Stimulated activated CD8-positive, alpha-beta memory T cell treated with anti-CD3 and anti-CD28 coated beads, Interleukin-12 subunit alpha, Interleukin-12 subunit beta, amount 100 ng/mL, for 4 hours (primary cell): ENCODE measurements at regions not wholly inside any gene's neighbourhood (a gene's known extent, or its start where the extent isn't known, plus 50 kb on each side); places are given as distances from the start of the nearest gene placed in this dataset.
"Not testable (repeated sequence)": the region's sequence is repeated elsewhere in the genome, so short reads cannot be mapped to it uniquely, and the experiment has no call there.

ENCODE experiments used
- DNase-seq: peaks from one replicate; pipeline ENCODE4 v3.0.0-alpha.2; 2020; ENCODE audit warnings: low read depth

DNA sequence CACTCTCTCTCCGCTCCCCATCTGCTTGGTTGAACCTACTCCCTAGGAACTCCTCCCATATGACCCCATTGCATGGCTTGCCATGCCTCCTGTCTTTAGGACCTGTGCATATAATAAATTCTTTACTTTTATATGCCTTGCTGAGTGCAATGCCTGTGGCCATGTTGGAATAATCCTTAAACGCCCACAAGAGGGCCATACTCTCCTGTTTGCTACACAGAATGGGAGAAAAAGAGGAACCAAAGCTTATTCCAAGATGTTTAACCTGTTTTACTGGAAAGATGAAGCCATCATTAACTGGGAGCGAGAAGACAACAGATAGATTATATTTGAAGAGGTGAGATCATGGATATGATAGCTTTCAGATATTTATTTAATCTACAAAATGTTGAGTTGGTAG, 1097.8 kb downstream of the NAALADL2 start:
- DNase-seq = no peak

DNA sequence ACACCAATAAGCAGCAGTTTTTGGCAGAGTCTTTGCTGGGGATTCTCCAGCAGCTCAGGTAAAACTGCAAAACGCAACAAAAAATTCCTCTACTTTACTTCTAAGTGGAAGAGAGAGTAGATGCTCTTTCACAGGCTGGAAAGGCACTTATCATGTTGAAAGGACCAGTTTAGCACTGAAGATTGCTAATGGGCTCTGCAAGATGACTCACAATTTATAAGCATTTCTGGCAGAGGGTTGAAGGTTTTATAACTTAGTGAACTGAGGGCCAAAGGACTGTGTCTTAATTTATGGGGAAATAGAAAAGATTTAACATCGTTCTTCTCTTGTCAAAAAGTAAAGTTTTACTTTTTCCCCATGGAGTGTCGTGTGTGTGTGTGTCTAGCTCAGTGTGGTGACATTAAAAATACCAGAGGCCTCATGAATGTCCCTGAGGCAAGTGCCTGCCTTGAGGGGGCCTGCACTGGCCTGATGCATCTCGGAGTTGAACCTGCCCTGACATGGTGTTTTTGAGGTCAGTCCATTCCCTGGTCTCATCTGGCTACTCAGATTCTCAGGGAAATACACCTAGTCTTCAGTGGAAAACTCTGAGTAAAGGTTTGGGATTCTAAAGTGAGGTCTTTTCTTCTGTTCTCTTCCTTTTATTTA, 1092.0 kb downstream of the NAALADL2 start:
- DNase-seq = no peak

DNA sequence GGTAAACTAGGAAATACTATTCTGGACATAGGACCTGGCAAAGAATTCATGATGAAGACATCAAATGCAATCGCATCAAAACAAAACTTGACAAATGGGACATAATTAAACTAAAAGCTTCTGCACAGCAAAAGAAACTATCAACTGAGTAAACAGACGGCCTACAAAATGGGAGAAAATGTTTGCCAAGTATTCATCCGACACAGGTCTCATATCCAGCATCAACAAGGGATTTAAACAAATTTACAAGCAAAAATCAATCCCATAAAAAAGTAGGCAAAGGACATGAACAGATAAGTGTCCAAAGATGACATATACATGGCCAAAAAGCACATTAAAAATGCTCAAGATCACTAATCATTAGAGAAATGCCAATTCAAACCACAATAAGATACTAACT, 1088.9 kb downstream of the NAALADL2 start:
- no peak for DNase-seq

DNA sequence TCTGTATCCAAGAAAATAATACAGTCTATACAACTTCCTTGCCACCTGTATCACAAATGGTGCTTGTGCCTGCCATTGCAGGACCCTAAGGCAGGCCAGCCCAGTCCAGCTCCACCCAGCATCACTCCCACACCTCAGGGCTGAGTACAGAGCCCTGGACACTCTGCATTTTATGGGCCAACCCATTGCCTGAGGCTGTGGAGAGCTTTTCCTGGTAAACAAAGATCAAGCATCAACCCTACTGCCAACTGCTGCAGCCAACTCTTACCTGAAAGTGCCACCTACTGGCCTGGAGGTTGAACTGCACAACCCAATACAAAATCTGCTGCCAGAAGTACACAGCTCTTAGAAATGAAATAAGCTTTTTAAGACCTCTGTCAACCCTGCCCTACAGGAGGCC, 1082.2 kb downstream of the NAALADL2 start:
- DNase-seq = no peak

DNA sequence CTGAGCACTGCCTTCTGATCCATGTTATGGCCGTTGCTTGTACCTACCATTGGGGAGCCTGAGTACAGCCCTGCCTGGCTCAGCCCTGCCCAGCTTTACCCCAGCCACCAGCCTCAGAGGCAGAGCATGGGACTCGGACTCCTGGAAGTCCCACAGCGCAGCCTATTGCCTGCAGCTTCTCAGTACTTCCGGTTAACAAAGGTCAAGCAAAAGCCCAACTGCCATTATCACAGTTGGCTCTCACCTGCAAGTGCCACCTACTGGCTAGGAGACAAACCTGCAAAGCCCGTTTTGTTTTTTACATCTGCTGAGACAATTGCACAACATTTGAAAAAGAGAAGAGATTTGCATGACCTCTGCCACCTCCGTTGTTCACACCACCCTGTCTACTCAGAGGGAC, 1081.7 kb downstream of the NAALADL2 start:
- DNase-seq = no peak

DNA sequence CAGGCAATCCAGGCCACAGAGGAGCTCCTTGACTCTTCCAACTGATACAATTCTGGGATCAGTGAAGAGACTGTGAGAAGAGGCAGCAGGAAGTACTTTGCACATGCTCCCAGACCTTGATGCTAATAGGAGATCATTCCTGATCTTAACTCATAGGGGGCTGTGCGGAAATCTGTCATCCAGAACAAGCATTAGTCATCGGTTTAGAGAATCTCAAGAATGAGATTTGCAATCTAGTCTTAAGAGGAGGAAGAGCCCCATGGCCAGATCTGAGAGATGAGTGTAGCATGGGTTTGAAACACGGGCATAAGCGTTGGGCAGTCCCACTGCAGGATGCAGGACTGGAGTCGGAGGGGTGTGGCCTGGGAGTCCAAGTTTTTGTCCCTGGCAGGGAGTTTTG, 1081.1 kb downstream of the NAALADL2 start:
- DNase-seq = no peak

DNA sequence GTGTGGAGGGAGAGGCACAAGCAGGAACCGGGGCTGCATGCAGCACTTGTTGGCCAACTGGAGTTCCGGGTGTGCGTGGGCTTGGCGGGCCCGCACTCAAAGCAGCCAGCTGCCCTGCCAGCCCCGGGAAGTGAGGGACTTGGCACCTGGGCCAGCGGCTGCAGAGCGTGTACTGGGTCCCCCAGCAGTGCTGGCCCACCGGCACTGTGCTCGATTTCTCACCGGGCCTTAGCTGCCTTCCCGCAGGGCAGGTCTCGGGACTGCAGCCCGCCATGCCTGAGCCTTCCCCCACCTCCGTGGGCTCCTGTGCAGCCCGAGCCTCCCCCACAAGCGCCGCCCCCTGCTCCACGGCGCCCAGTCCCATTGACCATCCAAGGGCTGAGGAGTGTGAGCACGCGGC, 1078.2 kb downstream of the NAALADL2 start:
- DNase-seq = not testable (repeated sequence)

DNA sequence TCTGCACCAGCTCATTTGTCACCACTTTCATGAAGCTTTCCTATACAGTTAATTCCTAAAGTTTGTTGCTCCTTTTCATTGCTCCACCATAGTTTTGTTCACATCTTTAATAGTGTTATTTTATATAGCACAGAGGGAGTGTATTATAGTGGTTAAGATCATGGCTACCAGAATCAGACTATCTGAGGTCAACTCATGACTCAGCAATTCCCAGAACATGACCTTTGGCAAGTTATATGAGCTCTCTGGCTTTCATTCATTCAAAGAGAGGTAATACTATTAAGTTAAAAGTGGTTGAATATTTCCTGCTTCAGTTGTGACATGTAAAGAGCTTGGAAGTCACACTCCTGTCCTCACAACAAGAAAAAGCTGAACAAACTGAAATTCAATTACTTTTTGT, 1073.5 kb downstream of the NAALADL2 start:
- no peak for DNase-seq

DNA sequence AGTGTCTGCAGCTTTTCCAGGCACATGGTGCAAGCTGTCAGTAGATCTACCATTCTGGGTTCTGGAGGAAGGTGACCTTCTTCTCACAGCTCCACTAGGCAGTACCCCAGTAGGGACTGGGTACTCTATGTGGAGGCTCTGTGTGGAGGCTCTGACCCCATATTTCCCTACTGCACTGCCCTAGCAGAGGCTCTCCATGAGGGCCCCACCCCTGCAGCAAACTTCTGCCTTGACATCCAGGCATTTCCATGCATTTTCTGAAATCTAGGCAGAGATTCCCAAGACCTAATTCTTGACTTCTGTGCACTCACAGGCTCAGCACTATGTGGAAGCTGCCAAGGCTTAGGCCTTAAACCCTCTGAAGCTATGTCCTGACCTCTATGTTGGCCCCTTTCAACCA, 1060.0 kb downstream of the NAALADL2 start:
- DNase-seq = no peak

DNA sequence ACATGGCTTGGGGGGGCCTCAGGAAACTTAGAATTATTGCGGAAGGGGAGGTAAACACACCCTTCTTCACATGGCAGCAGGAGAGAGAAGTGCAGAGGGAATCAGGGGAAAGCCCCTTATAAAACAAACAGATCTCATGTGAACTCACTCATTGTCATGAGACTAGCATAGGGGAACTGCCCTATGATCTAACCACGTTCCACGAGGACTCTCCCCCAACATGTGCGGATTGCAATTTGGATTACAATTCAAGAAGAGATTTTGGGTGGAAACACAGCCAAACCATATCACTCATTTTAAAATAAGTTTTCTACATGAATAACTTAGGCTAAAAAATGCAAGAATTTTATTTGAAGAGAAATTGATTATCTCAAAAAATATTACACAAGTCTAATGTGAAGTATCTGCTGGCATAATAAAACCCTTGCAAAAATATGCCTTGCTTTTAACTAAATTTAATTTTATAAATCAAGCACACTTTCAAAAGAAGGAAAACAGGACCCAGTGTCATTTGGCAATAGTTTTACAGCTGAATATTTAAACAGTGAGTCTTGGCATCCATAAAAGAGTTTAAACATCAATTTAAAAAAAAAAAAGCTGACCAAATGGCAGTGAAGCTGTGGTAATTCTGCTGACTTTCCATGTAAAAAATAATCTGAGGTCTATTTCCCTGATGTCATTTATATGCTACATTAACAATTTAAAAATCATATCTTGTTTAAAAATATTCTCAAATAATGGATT, 1057.2 kb downstream of the NAALADL2 start:
- no peak for DNase-seq

DNA sequence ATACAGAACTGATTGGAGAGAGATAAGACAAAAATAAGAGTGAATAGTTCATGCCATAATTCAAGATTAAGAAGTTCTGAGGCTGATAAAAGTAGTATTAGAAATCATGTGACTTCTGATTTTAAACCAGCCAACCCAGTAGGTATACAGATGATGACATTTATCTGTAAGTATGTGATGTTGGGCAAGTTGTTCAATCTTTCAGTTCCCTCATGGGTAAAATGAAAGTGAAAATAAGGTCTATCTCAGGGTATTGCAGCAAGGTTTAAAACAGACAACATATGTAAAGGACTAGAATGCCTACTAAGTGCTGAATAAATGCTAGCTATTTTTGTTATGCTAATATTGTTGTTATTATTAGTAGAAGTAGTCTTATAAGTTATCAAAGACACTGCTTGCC, 1055.7 kb downstream of the NAALADL2 start:
- no peak for DNase-seq

DNA sequence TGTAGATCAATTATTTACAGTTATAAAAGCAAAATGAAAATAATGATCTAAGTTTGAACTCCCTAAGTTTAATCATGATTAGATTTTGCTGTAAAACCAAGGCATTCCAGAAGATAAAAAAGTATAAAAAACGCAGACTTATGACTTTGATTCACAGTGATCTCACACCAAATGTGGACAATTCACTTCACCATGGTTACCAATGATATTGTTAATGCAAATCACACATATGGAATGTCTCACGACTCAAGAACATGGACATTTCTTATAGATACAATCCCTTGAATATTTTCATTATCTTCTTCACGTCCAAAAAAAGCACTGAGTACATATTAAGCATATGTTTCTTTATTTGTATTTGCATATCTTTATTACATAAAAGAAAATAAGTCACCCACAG, 1054.2 kb downstream of the NAALADL2 start:
- no peak for DNase-seq

DNA sequence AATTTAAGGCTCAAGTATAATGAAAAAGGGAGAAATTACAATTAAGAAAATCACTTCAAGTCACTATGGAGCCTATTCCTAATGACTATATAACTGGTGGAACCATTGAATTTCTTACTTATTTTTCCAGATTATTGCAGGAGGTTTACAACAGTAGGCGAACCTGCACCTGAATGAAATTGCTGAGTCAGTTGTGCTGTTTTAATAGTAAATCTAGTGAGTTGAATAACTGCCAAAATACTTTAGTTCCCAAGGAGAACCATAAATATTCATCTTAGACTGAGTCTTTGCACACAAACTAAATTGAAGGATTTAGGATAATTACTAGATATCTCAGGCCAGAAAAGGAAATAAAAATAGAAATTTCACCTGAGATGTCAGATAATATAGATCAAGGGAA, 1052.8 kb downstream of the NAALADL2 start:
- no peak for DNase-seq

DNA sequence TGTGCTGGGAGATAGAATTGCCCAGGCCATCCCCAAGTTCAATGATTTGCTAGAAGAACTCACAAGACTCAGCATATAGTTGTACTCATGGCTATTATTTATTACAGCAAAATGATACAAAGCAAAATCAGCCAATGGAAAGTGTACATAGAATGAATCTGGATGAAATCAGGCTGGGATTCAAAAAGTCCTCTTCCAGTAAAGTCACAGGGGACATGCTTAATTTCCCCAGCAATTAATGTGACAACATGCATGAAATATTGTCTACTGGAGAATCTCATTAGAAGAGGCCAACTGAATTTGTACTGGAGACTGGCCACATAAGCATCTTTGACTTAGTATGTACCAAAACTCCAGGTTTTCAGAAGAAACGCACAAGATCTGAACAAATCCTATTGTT, 1043.1 kb downstream of the NAALADL2 start:
- no peak for DNase-seq

DNA sequence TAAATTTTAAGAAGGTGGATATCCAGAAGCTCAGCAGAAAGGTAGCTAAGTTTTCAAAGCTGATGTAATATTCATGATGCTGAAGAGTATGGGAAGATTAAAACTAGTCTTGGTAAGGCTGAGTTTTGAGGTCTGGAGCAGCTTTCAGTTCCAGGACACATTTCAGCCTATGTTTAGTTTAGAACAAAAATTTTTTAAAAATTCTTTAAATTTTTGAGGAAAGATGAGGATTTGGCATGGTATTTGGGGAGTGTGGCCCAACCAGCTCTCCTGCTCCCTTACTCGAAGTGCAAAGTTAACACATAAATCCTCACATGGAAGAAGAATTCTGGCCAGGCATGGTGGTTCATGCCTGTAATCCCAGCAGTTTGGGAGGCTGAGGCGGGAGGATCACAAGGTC, 1039.1 kb downstream of the NAALADL2 start:
- DNase-seq = no peak

DNA sequence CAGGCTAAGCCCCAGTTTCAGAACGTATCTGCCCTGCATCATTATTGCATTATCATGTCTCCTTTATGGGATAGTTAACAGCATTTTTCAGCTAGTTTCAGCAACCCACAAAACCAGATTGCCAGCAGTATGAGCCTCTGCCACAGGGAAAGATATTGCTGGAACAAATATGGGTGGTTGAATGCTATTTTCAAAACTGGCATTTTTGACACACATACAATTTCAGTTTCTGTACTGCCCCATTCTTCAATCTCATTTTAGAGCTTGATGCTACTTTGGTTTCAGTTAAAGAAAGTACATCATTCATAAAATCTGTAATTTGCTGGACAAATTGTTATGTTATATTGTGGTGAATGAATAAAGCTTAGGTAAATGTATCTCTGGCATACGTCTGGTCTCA, 1037.5 kb downstream of the NAALADL2 start:
- DNase-seq = no peak

DNA sequence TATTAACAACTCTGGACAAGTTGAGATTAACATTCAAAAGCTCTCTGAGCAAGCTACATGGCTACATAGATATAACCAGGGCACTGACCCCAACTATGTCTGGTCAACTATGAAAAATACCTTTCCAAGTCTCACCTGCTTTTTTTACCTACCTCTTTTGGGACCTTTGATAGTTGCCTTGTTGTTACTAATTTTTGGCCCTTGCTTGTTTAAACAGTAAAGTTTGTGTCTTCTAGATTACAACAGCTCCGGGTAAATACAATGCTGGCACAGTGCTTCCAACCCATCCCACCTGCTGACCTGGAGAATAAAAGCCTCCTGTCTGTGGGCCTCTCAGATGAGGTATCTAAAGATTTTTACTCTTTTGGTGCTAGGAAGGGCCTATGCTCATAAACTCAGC, 1036.6 kb downstream of the NAALADL2 start:
- no peak for DNase-seq

DNA sequence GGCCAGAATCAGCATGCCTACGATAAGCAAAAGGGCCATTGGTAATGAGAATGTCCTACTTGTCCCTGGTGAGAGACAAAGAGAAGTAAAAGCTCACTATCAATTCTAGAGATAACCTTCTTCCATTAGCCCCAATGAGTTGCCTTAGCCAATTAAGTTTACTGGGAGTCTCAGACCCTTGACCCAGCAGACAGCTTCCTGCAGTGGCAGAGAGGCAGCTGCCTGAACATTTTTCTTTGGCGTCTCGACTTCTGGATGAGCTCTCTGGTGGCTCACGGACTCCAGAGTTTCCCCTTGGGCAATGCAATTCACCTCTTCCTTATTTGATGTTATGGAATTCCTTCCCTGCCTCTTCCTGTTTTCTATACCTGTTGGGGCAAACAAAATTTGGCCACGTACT, 1034.4 kb downstream of the NAALADL2 start:
- no peak for DNase-seq

DNA sequence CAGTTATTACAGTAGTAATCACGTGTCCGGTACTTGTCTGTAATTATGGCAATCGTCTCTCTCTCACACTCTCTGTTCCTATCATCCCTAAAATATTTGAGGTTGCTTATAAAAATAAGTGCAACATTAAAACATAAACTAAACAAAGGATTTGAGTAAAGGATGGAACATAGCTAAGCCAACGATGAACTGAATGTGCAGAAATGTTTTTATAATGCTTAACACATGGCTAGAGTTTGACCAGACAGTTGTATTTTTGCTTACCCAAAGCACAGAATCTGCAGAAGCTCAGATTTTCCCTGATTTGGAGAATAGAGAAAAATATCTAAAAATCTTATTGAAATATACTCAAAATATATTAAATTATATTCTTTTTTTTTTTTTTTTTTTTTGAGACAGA, 1030.9 kb downstream of the NAALADL2 start:
- no peak for DNase-seq

DNA sequence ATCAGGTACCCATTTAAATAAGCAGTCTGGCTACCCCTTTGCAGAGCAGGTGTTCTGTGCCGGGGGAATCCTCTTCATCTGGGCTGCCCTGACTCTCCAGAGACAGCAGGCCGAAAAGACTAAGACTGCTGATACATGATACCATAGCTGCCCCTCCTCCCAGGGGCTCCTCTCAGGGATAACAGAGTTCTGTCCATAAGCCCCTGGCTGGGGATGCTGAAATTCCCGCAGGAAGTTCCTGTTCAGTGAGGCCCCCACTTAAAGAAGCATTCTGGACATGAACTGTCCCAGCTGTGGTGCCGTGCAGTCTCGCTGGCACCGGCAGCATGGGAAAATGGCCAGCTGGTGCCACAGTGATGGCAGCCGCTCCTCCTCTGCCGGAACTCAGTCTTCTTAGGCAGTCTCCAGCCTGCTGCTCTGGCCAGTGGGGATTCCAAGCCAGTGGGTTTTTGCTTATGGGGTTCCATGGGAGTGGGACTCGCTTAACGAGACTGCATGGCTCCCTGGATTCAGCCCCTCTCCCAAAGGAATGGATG, 1026.2 kb downstream of the NAALADL2 start:
- no peak for DNase-seq

DNA sequence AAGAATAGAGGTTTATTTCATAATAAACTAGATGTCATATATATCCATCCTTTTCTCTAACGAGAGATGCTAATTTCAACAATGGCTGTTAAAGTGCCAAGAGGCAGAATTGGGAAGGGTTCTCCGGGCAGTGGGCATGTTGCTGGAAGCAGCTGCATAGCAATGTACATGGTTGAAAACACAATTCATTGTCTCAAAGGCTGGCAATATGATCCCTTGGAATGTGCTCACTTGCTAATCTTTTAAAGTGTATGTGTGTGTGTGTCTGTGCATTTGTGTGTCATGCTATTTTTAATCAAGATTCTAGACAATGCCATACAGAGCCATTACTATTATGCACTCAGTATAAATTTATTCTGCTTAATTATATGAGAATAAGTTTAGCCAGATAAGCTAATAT, 1020.3 kb downstream of the NAALADL2 start:
- no peak for DNase-seq

DNA sequence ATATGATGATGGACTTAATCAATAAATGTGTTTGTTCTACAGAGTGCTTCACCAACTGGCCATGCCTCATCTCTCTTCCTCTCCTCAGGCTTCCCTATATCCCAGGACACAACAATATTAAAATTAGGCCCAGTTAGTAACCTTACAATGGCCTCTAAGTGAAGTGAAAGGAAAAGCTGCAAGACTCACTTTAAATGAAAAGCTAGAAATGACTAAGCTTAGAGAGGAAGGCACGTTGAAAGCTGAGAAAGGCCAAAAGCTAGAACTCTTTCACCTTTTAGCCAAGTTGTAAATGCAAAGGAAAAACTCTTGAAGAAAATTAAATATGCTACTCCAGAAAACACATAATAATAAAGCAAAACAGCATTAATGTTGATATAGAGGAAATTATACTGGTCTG, 1010.3 kb downstream of the NAALADL2 start:
- DNase-seq = no peak

DNA sequence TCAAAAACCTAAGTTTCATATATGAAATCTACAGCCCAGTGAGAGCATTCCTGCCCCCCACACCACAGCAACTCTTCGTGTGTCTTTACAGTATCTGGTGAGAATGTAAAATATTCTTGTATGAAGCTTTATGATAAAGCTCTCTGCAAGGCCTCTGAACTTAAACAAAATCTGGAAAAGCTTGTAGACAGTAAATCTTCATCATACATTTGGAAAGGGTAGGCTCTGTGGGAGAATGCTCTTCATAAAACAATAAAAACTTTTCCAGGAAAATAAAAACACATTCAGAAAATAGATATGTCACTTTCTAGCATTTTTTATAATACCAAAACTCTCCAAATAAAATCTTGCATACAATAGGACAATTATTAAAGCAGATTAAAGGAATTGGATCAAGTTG, 1009.5 kb downstream of the NAALADL2 start:
- DNase-seq = no peak

DNA sequence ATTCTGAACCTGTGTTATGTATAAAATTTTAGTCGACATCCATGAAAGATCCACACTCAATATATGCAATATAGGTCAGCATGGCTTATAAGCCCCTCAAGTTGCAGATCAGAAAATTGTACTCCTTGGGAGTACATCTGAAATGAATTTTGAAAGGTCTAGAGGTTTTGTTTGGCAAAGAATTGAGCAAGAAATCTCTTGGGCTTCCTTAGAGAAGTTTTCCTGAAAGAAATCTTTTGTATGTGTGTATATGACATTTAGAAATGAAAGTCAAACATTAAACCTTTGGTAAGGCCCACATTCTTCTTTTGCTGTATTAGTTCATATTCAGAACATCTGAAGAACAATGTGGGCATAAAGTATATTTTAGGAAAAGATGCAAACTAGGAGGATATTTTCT, 1006.6 kb downstream of the NAALADL2 start:
- no peak for DNase-seq
